Nephron (organoid): ENCODE measurements at regions not wholly inside any gene's neighbourhood (a gene's known extent, or its start where the extent isn't known, plus 50 kb on each side); places are given as distances from the start of the nearest gene placed in this dataset.

Experiments used
- H3K27ac Mint-ChIP-seq, 3 experiments: 2 replicates each; pipeline ENCODE4 v1.8.0; 2020; ENCODE audit warnings: mixed read lengths in 3 of 3, mild to moderate bottlenecking in 2 of 3, moderate library complexity in 1 of 3
- H3K27me3 Mint-ChIP-seq: 2 replicates; pipeline ENCODE4 v1.8.0; 2021; ENCODE audit warnings: low read depth, mild to moderate bottlenecking, moderate library complexity, mixed read lengths
- H3K36me3 Mint-ChIP-seq: 2 replicates; pipeline ENCODE4 v1.8.0; 2020; ENCODE audit warnings: low read depth, mixed read lengths
- H3K4me1 Mint-ChIP-seq: 2 replicates; pipeline ENCODE4 v1.8.0; 2020; ENCODE audit warnings: mixed read lengths
- H3K4me3 Mint-ChIP-seq, 3 experiments: 2 replicates each; pipeline ENCODE4 v1.8.0; 2020; ENCODE audit warnings: mild to moderate bottlenecking in 3 of 3, mixed read lengths in 3 of 3, moderate library complexity in 2 of 3
- H3K9me3 Mint-ChIP-seq: 2 replicates; pipeline ENCODE4 v1.8.0; 2020; ENCODE audit warnings: mixed read lengths
- CTCF ChIP-seq, 3 experiments: fragments of 200-600 bp; sonication (generic); IDR thresholded peaks; one replicate each; pipeline ENCODE4 v1.5.0; 2021; ENCODE audit warnings: antibody characterized with exemption in 3 of 3; ENCODE audit not compliant: unreplicated experiment in 3 of 3

- Mint-ChIP-seq H3K27ac (no peak overlapping the region), H3K9me3 (no peaks in the 10 kb centered on the region)
Observed at GRCh38 chr7:40965774-40966173, 737.1 kb downstream of the INHBA start.

GRCh38 chr7:40965016-40965415, 737.9 kb downstream of the INHBA start:
- Mint-ChIP-seq H3K9me3 (no peaks in the 10 kb centered on the region), H3K4me1 (peaks cover 12% of the 10 kb centered on the region), H3K27ac (peak overlapping the region in 2 of 3 experiments; percentile 78 to 79), H3K4me3 (no peak overlapping the region), H3K36me3 (no peaks in the 10 kb centered on the region), H3K27me3 (no peaks in the 10 kb centered on the region)
- TF ChIP-seq CTCF (IDR thresholded peaks at IDR 0.05; ENCODE audit: unreplicated experiment in 3 of 3) = no peak

More at GRCh38 chr7:40965774-40966173, 737.1 kb downstream of the INHBA start:
- peaks cover 12% of the 10 kb centered on the region for H3K4me1 Mint-ChIP-seq
- H3K36me3 Mint-ChIP-seq = no peaks in the 10 kb centered on the region
- no peaks in the 10 kb centered on the region for H3K27me3 Mint-ChIP-seq
- H3K4me3 Mint-ChIP-seq = no peak overlapping the region
- TF ChIP-seq CTCF (IDR thresholded peaks at IDR 0.05; ENCODE audit: unreplicated experiment in 3 of 3) = no peak

GRCh38 chr7:40964610-40965009, 738.3 kb downstream of the INHBA start:
- TF ChIP-seq CTCF (IDR thresholded peaks at IDR 0.05; ENCODE audit: unreplicated experiment in 3 of 3) = no peak
- no peaks in the 10 kb centered on the region for H3K9me3 Mint-ChIP-seq
- H3K27ac Mint-ChIP-seq = peak overlapping the region in 2 of 3 experiments; percentile 78 to 79
- peaks cover 8% of the 10 kb centered on the region for H3K4me1 Mint-ChIP-seq
- no peak overlapping the region for H3K4me3 Mint-ChIP-seq
- no peaks in the 10 kb centered on the region for H3K27me3 Mint-ChIP-seq
- H3K36me3 Mint-ChIP-seq = no peaks in the 10 kb centered on the region

GRCh38 chr7:40959955-40960354, 742.9 kb downstream of the INHBA start:
- Mint-ChIP-seq H3K4me3 (no peak overlapping the region), H3K36me3 (no peaks in the 10 kb centered on the region), H3K9me3 (peaks cover 24% of the 10 kb centered on the region), H3K27ac (no peak overlapping the region), H3K4me1 (peaks cover 3% of the 10 kb centered on the region), H3K27me3 (no peaks in the 10 kb centered on the region)
- TF ChIP-seq CTCF (IDR thresholded peaks at IDR 0.05; ENCODE audit: unreplicated experiment in 3 of 3) = no peak

- peaks cover 59% of the 10 kb centered on the region for H3K9me3 Mint-ChIP-seq
- H3K27me3 Mint-ChIP-seq = no peaks in the 10 kb centered on the region
- H3K4me1 Mint-ChIP-seq = no peaks in the 10 kb centered on the region
- H3K36me3 Mint-ChIP-seq = peaks cover 4% of the 10 kb centered on the region
- TF ChIP-seq CTCF (IDR thresholded peaks at IDR 0.05; ENCODE audit: unreplicated experiment in 3 of 3) = no peak
- no peak overlapping the region for H3K27ac Mint-ChIP-seq
- no peak overlapping the region for H3K4me3 Mint-ChIP-seq
Observed at GRCh38 chr7:40948239-40948638, 754.7 kb downstream of the INHBA start.

GRCh38 chr7:40947566-40947965, 755.3 kb downstream of the INHBA start:
- H3K4me1 Mint-ChIP-seq = no peaks in the 10 kb centered on the region
- H3K4me3 Mint-ChIP-seq = no peak overlapping the region
- no peaks in the 10 kb centered on the region for H3K27me3 Mint-ChIP-seq
- H3K36me3 Mint-ChIP-seq = peaks cover 4% of the 10 kb centered on the region
- TF ChIP-seq CTCF (IDR thresholded peaks at IDR 0.05; ENCODE audit: unreplicated experiment in 3 of 3) = no peak
- H3K9me3 Mint-ChIP-seq = peaks cover 57% of the 10 kb centered on the region
- no peak overlapping the region for H3K27ac Mint-ChIP-seq
